Kasumi-1 (cell line): ENCODE measurements at regions not wholly inside any gene's neighbourhood (a gene's known extent, or its start where the extent isn't known, plus 50 kb on each side); places are given as distances from the start of the nearest gene placed in this dataset.
"Not testable (repeated sequence)": the region's sequence is repeated elsewhere in the genome, so short reads cannot be mapped to it uniquely, and the experiment has no call there.

ENCODE experiments used
- DNase-seq, 2 experiments: peaks; one replicate each; lab custom pipeline; 2025; lab: John Stamatoyannopoulos, UW

- DNase-seq: no peak
Observed at GRCh38 chr7:52269669-52270068, 765.8 kb upstream of the POM121L12 start.

- DNase-seq: no peak
Observed at GRCh38 chr7:52261057-52261456, 774.4 kb upstream of the POM121L12 start.

GRCh38 chr7:52260046-52260665, 775.3 kb upstream of the POM121L12 start:
- DNase-seq: no peak

GRCh38 chr7:52257890-52258289, 777.5 kb upstream of the POM121L12 start:
- DNase-seq: no peak

GRCh38 chr7:52254396-52255010, 780.9 kb upstream of the POM121L12 start:
- DNase-seq: no peak

GRCh38 chr7:52253953-52254352, 781.5 kb upstream of the POM121L12 start:
- DNase-seq: no peak

GRCh38 chr7:52249741-52250140, 785.7 kb upstream of the POM121L12 start:
- no peak for DNase-seq

- no peak for DNase-seq
Observed at GRCh38 chr7:52247518-52247917, 787.9 kb upstream of the POM121L12 start.

- no peak for DNase-seq
Observed at GRCh38 chr7:52243685-52244084, 791.7 kb upstream of the POM121L12 start.

GRCh38 chr7:52233248-52233647, 802.2 kb upstream of the POM121L12 start:
- no peak for DNase-seq

- DNase-seq: no peak
Observed at GRCh38 chr7:52211930-52212329, 823.5 kb upstream of the POM121L12 start.

GRCh38 chr7:52209614-52210013, 825.8 kb upstream of the POM121L12 start:
- no peak for DNase-seq

- no peak for DNase-seq
Observed at GRCh38 chr7:52197221-52197620, 838.2 kb upstream of the POM121L12 start.

- no peak for DNase-seq
Observed at GRCh38 chr7:52195664-52196063, 839.8 kb upstream of the POM121L12 start.

GRCh38 chr7:52189153-52189778, 846.2 kb upstream of the POM121L12 start:
- DNase-seq: no peak

GRCh38 chr7:52184006-52184703, 851.3 kb upstream of the POM121L12 start:
- no peak for DNase-seq

- DNase-seq: no peak
Observed at GRCh38 chr7:52179934-52180333, 855.5 kb upstream of the POM121L12 start.

- no peak for DNase-seq
Observed at GRCh38 chr7:52168085-52168484, 851.5 kb upstream of the COBL start.

GRCh38 chr7:52163311-52163710, 846.7 kb upstream of the COBL start:
- DNase-seq: no peak

GRCh38 chr7:52161483-52161882, 844.9 kb upstream of the COBL start:
- no peak for DNase-seq

GRCh38 chr7:52159421-52159820, 842.8 kb upstream of the COBL start:
- DNase-seq: not testable (repeated sequence)

- no peak for DNase-seq
Observed at GRCh38 chr7:52154382-52154781, 837.8 kb upstream of the COBL start.

- no peak for DNase-seq
Observed at GRCh38 chr7:52151559-52151958, 835.0 kb upstream of the COBL start.
